ENCODE measurements at regions not wholly inside any gene's neighbourhood (a gene's known extent, or its start where the extent isn't known, plus 50 kb on each side); places are given as distances from the start of the nearest gene placed in this dataset.

DNA sequence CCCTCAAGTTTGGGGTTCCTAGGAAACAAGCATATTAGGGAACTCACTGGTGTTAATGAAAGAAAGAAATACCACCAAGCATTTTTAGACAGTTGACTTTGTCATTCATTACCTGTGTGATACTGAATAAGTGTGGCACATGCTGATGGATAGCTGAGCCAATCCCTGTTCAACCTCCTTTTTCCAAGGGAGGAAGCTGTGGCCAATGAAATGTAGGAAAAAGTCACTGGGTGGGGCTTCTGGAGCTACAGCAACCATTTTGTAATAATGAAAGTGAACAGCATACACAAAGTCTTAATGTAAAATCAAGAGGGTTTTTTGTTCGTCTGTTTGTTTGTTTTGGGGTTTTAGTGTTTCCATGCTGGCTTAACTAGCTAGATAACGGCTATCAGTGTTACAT lies 254.3 kb upstream of the SALL1 start:
- WGBS (ENCODE audit: insufficient coverage), result no CpG with 5 or more reads among the region's 2 CpGs
- no peak for DNase-seq (ENCODE audit: low read depth in 4 of 6, low spot score in 6 of 6)
- no peak overlapping the region for H3K4me3 ChIP-seq (ENCODE audit: low read depth, low read length)
- H3K4me1 ChIP-seq (ENCODE audit: control insufficient read depth, insufficient read depth, low read length), result no peaks in the 10 kb centered on the region
- H3K27ac ChIP-seq (ENCODE audit: low read depth, low read length), result no peak overlapping the region
- no peaks in the 10 kb centered on the region for H3K9me3 ChIP-seq (ENCODE audit: control insufficient read depth, insufficient read depth, low read length)
- H3K27me3 ChIP-seq (ENCODE audit: control insufficient read depth, insufficient read depth, low read length), result no peaks in the 10 kb centered on the region
- no peaks in the 10 kb centered on the region for H3K36me3 ChIP-seq (ENCODE audit: control insufficient read depth, insufficient read depth, low read length)

DNA sequence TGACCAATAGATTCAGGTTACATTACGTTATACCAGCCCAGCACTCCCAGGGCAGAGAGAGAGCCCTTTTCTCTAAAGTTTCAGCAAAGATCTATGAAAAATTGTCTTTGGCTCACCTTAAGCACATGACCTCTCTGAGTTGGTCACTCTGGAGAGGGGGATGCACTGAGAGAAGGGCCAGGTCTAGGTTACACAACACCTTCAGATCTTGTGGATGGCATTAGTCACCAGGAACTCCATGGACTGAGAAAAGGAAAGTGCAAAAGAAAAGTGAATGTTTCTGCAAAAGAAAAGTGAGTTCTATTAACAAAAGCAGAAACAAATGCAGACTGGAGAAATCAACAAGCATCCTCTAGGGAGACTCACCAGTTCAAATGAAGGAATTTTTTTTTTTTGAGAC lies 253.3 kb upstream of the SALL1 start:
- 100% methylated on average over 1 of the region's 1 CpG for WGBS (ENCODE audit: insufficient coverage)

GRCh38 chr16:51402785-51403184 lies 251.7 kb upstream of the SALL1 start:
- Histone ChIP-seq H3K27me3 (ENCODE audit: control insufficient read depth, insufficient read depth, low read length) (no peaks in the 10 kb centered on the region), H3K4me3 (ENCODE audit: low read depth, low read length) (no peak overlapping the region), H3K27ac (ENCODE audit: low read depth, low read length) (no peak overlapping the region), H3K9me3 (ENCODE audit: control insufficient read depth, insufficient read depth, low read length) (no peaks in the 10 kb centered on the region), H3K4me1 (ENCODE audit: control insufficient read depth, insufficient read depth, low read length) (no peaks in the 10 kb centered on the region), H3K36me3 (ENCODE audit: control insufficient read depth, insufficient read depth, low read length) (no peaks in the 10 kb centered on the region)
- no peak for DNase-seq (ENCODE audit: low read depth in 4 of 6, low spot score in 6 of 6)
- WGBS (ENCODE audit: insufficient coverage), result no CpG with 5 or more reads among the region's 3 CpGs

More for the DNA sequence above, 253.3 kb upstream of the SALL1 start:
- no peaks in the 10 kb centered on the region for H3K36me3 ChIP-seq (ENCODE audit: control insufficient read depth, insufficient read depth, low read length)
- no peaks in the 10 kb centered on the region for H3K9me3 ChIP-seq (ENCODE audit: control insufficient read depth, insufficient read depth, low read length)
- no peak for DNase-seq (ENCODE audit: low read depth in 4 of 6, low spot score in 6 of 6)
- H3K4me1 ChIP-seq (ENCODE audit: control insufficient read depth, insufficient read depth, low read length), result no peaks in the 10 kb centered on the region
- no peak overlapping the region for H3K4me3 ChIP-seq (ENCODE audit: low read depth, low read length)
- H3K27me3 ChIP-seq (ENCODE audit: control insufficient read depth, insufficient read depth, low read length), result no peaks in the 10 kb centered on the region
- H3K27ac ChIP-seq (ENCODE audit: low read depth, low read length), result no peak overlapping the region

DNA sequence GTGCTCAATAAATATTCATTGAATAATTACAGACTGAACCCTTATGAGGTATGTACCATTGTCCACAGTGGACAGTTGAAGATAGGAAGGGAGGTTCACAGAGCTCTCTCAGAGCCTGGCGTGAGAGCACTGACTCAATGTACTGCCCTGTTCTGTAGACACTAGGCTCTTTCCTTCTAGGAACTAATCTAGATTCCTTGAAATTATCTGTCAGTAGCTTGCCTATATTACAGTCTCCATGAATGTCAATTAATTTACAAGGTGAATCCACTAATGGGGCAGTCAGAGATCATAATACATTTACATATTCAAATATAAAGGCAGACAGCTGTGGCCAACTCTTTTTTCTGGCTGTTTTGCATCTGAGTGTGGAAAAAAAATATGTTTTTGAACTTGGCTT lies 251.2 kb upstream of the SALL1 start:
- Histone ChIP-seq H3K9me3 (ENCODE audit: control insufficient read depth, insufficient read depth, low read length) (no peaks in the 10 kb centered on the region), H3K27ac (ENCODE audit: low read depth, low read length) (no peak overlapping the region), H3K36me3 (ENCODE audit: control insufficient read depth, insufficient read depth, low read length) (no peaks in the 10 kb centered on the region), H3K27me3 (ENCODE audit: control insufficient read depth, insufficient read depth, low read length) (no peaks in the 10 kb centered on the region), H3K4me3 (ENCODE audit: low read depth, low read length) (no peak overlapping the region), H3K4me1 (ENCODE audit: control insufficient read depth, insufficient read depth, low read length) (no peaks in the 10 kb centered on the region)
- DNase-seq (ENCODE audit: low read depth in 4 of 6, low spot score in 6 of 6), result no peak
- no CpG with 5 or more reads among the region's 1 CpG for WGBS (ENCODE audit: insufficient coverage)

DNA sequence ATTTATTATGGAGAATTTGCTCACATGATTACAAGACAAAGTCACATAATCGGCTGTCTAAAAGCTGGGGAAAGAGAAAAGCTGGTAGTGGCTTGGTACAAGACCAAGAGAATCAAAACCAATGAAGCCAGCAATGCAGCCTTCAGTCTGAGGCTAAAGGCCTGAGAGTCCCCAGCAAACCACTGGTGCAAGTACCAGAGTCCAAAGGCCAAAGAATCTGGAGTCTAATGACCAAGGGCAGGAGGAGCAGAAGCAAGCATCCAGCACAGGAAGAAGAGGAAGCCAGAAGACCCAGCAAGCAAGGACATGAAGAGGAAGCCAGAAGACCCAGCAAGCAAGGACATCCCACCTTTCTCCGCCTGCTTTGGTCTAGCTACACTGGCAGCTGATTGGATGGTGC lies 250.6 kb upstream of the SALL1 start:
- no peak overlapping the region for H3K27ac ChIP-seq (ENCODE audit: low read depth, low read length)
- no peaks in the 10 kb centered on the region for H3K9me3 ChIP-seq (ENCODE audit: control insufficient read depth, insufficient read depth, low read length)
- no peaks in the 10 kb centered on the region for H3K36me3 ChIP-seq (ENCODE audit: control insufficient read depth, insufficient read depth, low read length)
- H3K4me3 ChIP-seq (ENCODE audit: low read depth, low read length), result no peak overlapping the region
- DNase-seq (ENCODE audit: low read depth in 4 of 6, low spot score in 6 of 6), result no peak
- no peaks in the 10 kb centered on the region for H3K4me1 ChIP-seq (ENCODE audit: control insufficient read depth, insufficient read depth, low read length)
- no peaks in the 10 kb centered on the region for H3K27me3 ChIP-seq (ENCODE audit: control insufficient read depth, insufficient read depth, low read length)
- 92% methylated on average over 2 of the region's 2 CpGs for WGBS (ENCODE audit: insufficient coverage)

GRCh38 chr16:51399908-51400670 lies 249.0 kb upstream of the SALL1 start:
- Histone ChIP-seq H3K4me1 (ENCODE audit: control insufficient read depth, insufficient read depth, low read length) (no peaks in the 10 kb centered on the region), H3K4me3 (ENCODE audit: low read depth, low read length) (no peak overlapping the region), H3K27me3 (ENCODE audit: control insufficient read depth, insufficient read depth, low read length) (no peaks in the 10 kb centered on the region), H3K36me3 (ENCODE audit: control insufficient read depth, insufficient read depth, low read length) (no peaks in the 10 kb centered on the region), H3K9me3 (ENCODE audit: control insufficient read depth, insufficient read depth, low read length) (no peaks in the 10 kb centered on the region), H3K27ac (ENCODE audit: low read depth, low read length) (no peak overlapping the region)
- 100% methylated on average over 1 of the region's 5 CpGs for WGBS (ENCODE audit: insufficient coverage)
- no peak for DNase-seq (ENCODE audit: low read depth in 4 of 6, low spot score in 6 of 6)

DNA sequence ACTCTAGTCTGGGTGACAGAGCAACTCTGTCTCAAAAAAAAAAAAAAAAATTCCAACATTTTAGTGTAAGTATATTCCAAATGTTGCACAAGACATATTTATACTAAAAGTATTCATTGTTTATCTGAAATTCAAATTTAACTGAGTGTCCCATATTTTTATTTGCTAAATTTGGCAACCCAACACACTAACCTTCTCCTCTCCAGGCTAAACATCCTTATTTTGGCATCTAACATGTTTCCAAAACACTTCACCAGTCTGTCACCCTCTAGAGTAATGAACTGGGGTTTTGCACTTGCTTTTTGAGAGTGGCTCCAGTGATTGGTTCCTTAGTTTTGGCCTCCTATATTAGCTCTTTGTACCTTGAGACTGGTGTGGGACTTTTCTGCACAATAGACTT lies 243.4 kb upstream of the SALL1 start:
- Histone ChIP-seq H3K9me3 (ENCODE audit: control insufficient read depth, insufficient read depth, low read length) (no peaks in the 10 kb centered on the region), H3K27ac (ENCODE audit: low read depth, low read length) (no peak overlapping the region), H3K4me1 (ENCODE audit: control insufficient read depth, insufficient read depth, low read length) (peaks cover 16% of the 10 kb centered on the region), H3K36me3 (ENCODE audit: control insufficient read depth, insufficient read depth, low read length) (no peaks in the 10 kb centered on the region), H3K27me3 (ENCODE audit: control insufficient read depth, insufficient read depth, low read length) (peaks cover 3% of the 10 kb centered on the region), H3K4me3 (ENCODE audit: low read depth, low read length) (no peak overlapping the region)
- DNase-seq (ENCODE audit: low read depth in 4 of 6, low spot score in 6 of 6), result peak in 1 of 6 donors; percentile 22

- 100% methylated on average over 1 of the region's 2 CpGs for WGBS (ENCODE audit: insufficient coverage)
- DNase-seq (ENCODE audit: low read depth in 4 of 6, low spot score in 6 of 6), result no peak
- Histone ChIP-seq H3K27me3 (ENCODE audit: control insufficient read depth, insufficient read depth, low read length) (peaks cover 3% of the 10 kb centered on the region), H3K9me3 (ENCODE audit: control insufficient read depth, insufficient read depth, low read length) (no peaks in the 10 kb centered on the region), H3K4me3 (ENCODE audit: low read depth, low read length) (no peak overlapping the region), H3K36me3 (ENCODE audit: control insufficient read depth, insufficient read depth, low read length) (no peaks in the 10 kb centered on the region), H3K4me1 (ENCODE audit: control insufficient read depth, insufficient read depth, low read length) (peaks cover 20% of the 10 kb centered on the region), H3K27ac (ENCODE audit: low read depth, low read length) (no peak overlapping the region)
Observed at GRCh38 chr16:51393381-51394005, 242.4 kb upstream of the SALL1 start.

GRCh38 chr16:51392521-51393187 lies 241.6 kb upstream of the SALL1 start:
- no peak overlapping the region for H3K4me3 ChIP-seq (ENCODE audit: low read depth, low read length)

More at GRCh38 chr16:51392521-51393187, 241.6 kb upstream of the SALL1 start:
- no peaks in the 10 kb centered on the region for H3K36me3 ChIP-seq (ENCODE audit: control insufficient read depth, insufficient read depth, low read length)
- peaks cover 24% of the 10 kb centered on the region for H3K4me1 ChIP-seq (ENCODE audit: control insufficient read depth, insufficient read depth, low read length)
- peak overlapping the region; percentile 19 for H3K27ac ChIP-seq (ENCODE audit: low read depth, low read length)
- WGBS (ENCODE audit: insufficient coverage), result 16% methylated on average over 7 of the region's 16 CpGs
- peaks cover 3% of the 10 kb centered on the region for H3K27me3 ChIP-seq (ENCODE audit: control insufficient read depth, insufficient read depth, low read length)
- peak in 2 of 6 donors; percentile 30 to 74 for DNase-seq (ENCODE audit: low read depth in 4 of 6, low spot score in 6 of 6)
- H3K9me3 ChIP-seq (ENCODE audit: control insufficient read depth, insufficient read depth, low read length), result no peaks in the 10 kb centered on the region
